Esophagus muscularis mucosa (tissue), 3 donors: ENCODE measurements at regions not wholly inside any gene's neighbourhood (a gene's known extent, or its start where the extent isn't known, plus 50 kb on each side); places are given as distances from the start of the nearest gene placed in this dataset.

Experiments used
- CTCF ChIP-seq, 3 experiments: fragments of 200-600 bp in 2 of 3; fragments of 450-650 bp in 1 of 3; sonication (generic) in 2 of 3; IDR thresholded peaks; one replicate each; pipeline ENCODE4 v1.5.1; 2017 to 2019; ENCODE audit warnings: antibody characterized with exemption in 3 of 3, mild to moderate bottlenecking in 2 of 3, moderate library complexity in 1 of 3
- POLR2A ChIP-seq: fragments of 450-650 bp; IDR thresholded peaks from one replicate; pipeline ENCODE4 v1.6.1; 2017; ENCODE audit warnings: antibody characterized with exemption, moderate library complexity, mild to moderate bottlenecking, low read depth

- TF ChIP-seq CTCF (IDR thresholded peaks at IDR 0.05) (no peak), POLR2A (no peak)
Observed at GRCh38 chr11:116536416-116536815, 236.4 kb downstream of the BUD13 start.
